Gastroesophageal sphincter (tissue), 3 donors: ENCODE measurements at regions not wholly inside any gene's neighbourhood (a gene's known extent, or its start where the extent isn't known, plus 50 kb on each side); places are given as distances from the start of the nearest gene placed in this dataset.

Experiments
- POLR2AphosphoS5 ChIP-seq: sonication (generic); formaldehyde crosslinking; IDR thresholded peaks from one replicate; pipeline ENCODE4 v1.6.1; 2017; ENCODE audit warnings: antibody characterized with exemption
- TF ChIP-seq, protein P1 (sequence below), 4 experiments: fragments of 200-600 bp in 2 of 4; fragments of 450-650 bp in 2 of 4; sonication (generic) in 1 of 4; IDR thresholded peaks; one replicate each; pipeline ENCODE4 v1.5.1; 2017 to 2019; ENCODE audit warnings: antibody characterized with exemption in 4 of 4, mild to moderate bottlenecking in 2 of 4, moderate library complexity in 2 of 4

DNA sequence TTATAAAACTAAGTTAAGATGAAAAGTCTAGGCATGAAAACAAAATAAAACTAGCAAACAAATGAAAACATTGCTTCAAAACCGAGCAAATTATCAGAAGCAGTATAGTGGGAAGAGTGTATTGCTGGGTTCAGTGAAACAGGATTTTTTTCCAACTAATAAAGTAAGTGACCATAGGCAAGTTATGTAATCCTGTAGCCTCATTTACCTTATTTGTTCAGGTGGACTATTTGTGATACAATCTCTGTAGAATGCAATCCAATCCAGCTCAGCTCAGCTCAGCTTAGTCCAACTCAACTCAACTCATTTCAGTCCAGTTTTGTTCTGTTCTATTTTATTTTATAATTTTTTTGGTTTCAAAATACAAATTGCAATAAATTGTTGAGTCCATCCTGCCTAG is 276.7 kb upstream of the LRIG3 start:
- TF ChIP-seq, protein P1, sequence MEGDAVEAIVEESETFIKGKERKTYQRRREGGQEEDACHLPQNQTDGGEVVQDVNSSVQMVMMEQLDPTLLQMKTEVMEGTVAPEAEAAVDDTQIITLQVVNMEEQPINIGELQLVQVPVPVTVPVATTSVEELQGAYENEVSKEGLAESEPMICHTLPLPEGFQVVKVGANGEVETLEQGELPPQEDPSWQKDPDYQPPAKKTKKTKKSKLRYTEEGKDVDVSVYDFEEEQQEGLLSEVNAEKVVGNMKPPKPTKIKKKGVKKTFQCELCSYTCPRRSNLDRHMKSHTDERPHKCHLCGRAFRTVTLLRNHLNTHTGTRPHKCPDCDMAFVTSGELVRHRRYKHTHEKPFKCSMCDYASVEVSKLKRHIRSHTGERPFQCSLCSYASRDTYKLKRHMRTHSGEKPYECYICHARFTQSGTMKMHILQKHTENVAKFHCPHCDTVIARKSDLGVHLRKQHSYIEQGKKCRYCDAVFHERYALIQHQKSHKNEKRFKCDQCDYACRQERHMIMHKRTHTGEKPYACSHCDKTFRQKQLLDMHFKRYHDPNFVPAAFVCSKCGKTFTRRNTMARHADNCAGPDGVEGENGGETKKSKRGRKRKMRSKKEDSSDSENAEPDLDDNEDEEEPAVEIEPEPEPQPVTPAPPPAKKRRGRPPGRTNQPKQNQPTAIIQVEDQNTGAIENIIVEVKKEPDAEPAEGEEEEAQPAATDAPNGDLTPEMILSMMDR (IDR thresholded peaks at IDR 0.05), result no peak
- TF ChIP-seq POLR2AphosphoS5, result no peak
